GM12878 (cell line): ENCODE measurements at regions not wholly inside any gene's neighbourhood (a gene's known extent, or its start where the extent isn't known, plus 50 kb on each side); places are given as distances from the start of the nearest gene placed in this dataset.

Experiments used
- ATAC-seq: fragments of 200-7000 bp; cut with Tn5 transposase; 3 replicates; pipeline ENCODE4 v1.9.1; 2020; ENCODE audit warnings: mild to moderate bottlenecking, moderate library complexity
- BruUV-seq: library from RNA; stranded (reverse); fragments of 400-500 nt; replicated peaks from 2 replicates; lab custom pipeline; 2021; lab: Mats Ljungman, UMichigan
- CTCF ChIA-PET: fragments of 300-600 bp; sonication (Branson Sonifier 250); formaldehyde crosslinking; extraction: SDS; loops from one replicate; lab custom pipeline; 2021; ENCODE audit warnings: inconsistent platforms; lab: Yijun Ruan, JAX
- POLR2A ChIA-PET: fragments of 350-600 bp; formaldehyde crosslinking; extraction: SDS; loops from one replicate; lab custom pipeline; 2021; ENCODE audit warnings: inconsistent platforms; lab: Charles Lee
- RAD21 ChIA-PET: fragments of 300-600 bp; sonication (Branson Sonifier 250); formaldehyde crosslinking; loops from one replicate; lab custom pipeline; 2023; ENCODE audit warnings: antibody characterized with exemption; ENCODE audit not compliant: unreplicated experiment; lab: Charles Lee
- SMC1A ChIA-PET: fragments of 300-600 bp; sonication (Branson Sonifier 250); formaldehyde crosslinking; loops from one replicate; lab custom pipeline; 2023; ENCODE audit not compliant: unreplicated experiment, uncharacterized antibody; lab: Charles Lee
- DNase-seq: peaks from one replicate; pipeline ENCODE4 v3.0.0-alpha.2; 2011; ENCODE audit warnings: low read depth, low spot score
- FAIRE-seq: peaks from 3 replicates; lab custom pipeline; 2011; peaks lifted over from hg19 to GRCh38; lab: Jason Lieb, UNC
- H2AFZ ChIP-seq: 2 replicates; pipeline ENCODE4 v1.6.0; 2011; ENCODE audit warnings: low read depth, low read length, control low read depth; ENCODE audit not compliant: control insufficient read depth
- H3K27ac ChIP-seq: 2 replicates; pipeline ENCODE4 v1.5.1; 2011; ENCODE audit warnings: control low read depth; ENCODE audit not compliant: control insufficient read depth, insufficient read depth
- H3K27me3 ChIP-seq, 2 experiments: replicated peaks in 1 of 2; 2 replicates each; pipeline versions ENCODE4 v1.6.0 to v1.6.1; 2011; ENCODE audit warnings: low read length in 1 of 2; ENCODE audit not compliant: control insufficient read depth in 2 of 2, insufficient read depth in 2 of 2
- H3K36me3 ChIP-seq, 2 experiments: 2 replicates each; pipeline ENCODE4 v1.5.1; 2011; ENCODE audit warnings: low read length in 1 of 2; ENCODE audit not compliant: control insufficient read depth in 2 of 2, insufficient read depth in 2 of 2
- H3K4me1 ChIP-seq: 2 replicates; pipeline ENCODE4 v1.6.1; 2011; ENCODE audit warnings: mild to moderate bottlenecking, low read length, moderate library complexity, mixed read lengths; ENCODE audit not compliant: control insufficient read depth, insufficient read depth
- H3K4me2 ChIP-seq: 2 replicates; pipeline ENCODE4 v1.6.0; 2011; ENCODE audit warnings: control low read depth; ENCODE audit not compliant: control insufficient read depth, insufficient read depth
- H3K4me3 ChIP-seq: fragments of 200-600 bp; sonication (generic); 2 replicates; pipeline ENCODE4 v1.5.1; 2016
- H3K79me2 ChIP-seq: 2 replicates; pipeline ENCODE4 v1.6.0; 2011; ENCODE audit warnings: low read length; ENCODE audit not compliant: control insufficient read depth, insufficient read depth
- H3K9ac ChIP-seq: 2 replicates; pipeline ENCODE4 v1.8.0; 2011; ENCODE audit warnings: low read length, control low read depth, mixed read lengths; ENCODE audit not compliant: control insufficient read depth, insufficient read depth
- H3K9me3 ChIP-seq: replicated peaks from 3 replicates; pipeline ENCODE4 v1.5.1; 2011; ENCODE audit warnings: mild to moderate bottlenecking, low read length; ENCODE audit not compliant: control insufficient read depth, insufficient read depth
- H4K20me1 ChIP-seq: 2 replicates; pipeline ENCODE4 v1.6.0; 2011; ENCODE audit not compliant: control insufficient read depth, insufficient read depth
- BHLHE40 ChIP-seq, 2 experiments: fragments of 450-650 bp in 1 of 2; IDR thresholded peaks; 2 replicates each; pipeline ENCODE4 v1.6.1; 2011 to 2017; ENCODE audit warnings: low read depth in 2 of 2, borderline replicate concordance in 1 of 2, improper control_type of control experiment in 1 of 2, low read length in 1 of 2, mild to moderate bottlenecking in 1 of 2
- CBFB ChIP-seq: IDR thresholded peaks from 2 replicates; pipeline ENCODE4 v1.6.1; 2016; ENCODE audit warnings: antibody characterized with exemption, low read depth
- CHD1 ChIP-seq: IDR thresholded peaks from 2 replicates; pipeline ENCODE4 v1.6.1; 2012; ENCODE audit warnings: low read depth, low read length, improper control_type of control experiment
- ESRRA ChIP-seq: IDR thresholded peaks from 2 replicates; pipeline ENCODE4 v1.6.1; 2012; ENCODE audit warnings: mild to moderate bottlenecking, low read length, improper control_type of control experiment
- FOS ChIP-seq: IDR thresholded peaks from 3 replicates; pipeline ENCODE4 v1.6.1; 2011; ENCODE audit warnings: borderline replicate concordance; ENCODE audit not compliant: insufficient read length; ENCODE audit errors: extremely low read depth
- HCFC1 ChIP-seq: fragments of 150-350 bp; IDR thresholded peaks from 2 replicates; pipeline ENCODE4 v1.6.1; 2014; ENCODE audit warnings: low read length
- IKZF1 ChIP-seq: fragments of 450-650 bp; conservative IDR thresholded peaks from 2 replicates; pipeline ENCODE4 v1.6.1; 2017; ENCODE audit warnings: antibody characterized with exemption, mild to moderate bottlenecking
- MTA2 ChIP-seq: fragments of 450-650 bp; IDR thresholded peaks from 2 replicates; pipeline ENCODE4 v1.6.1; 2016; ENCODE audit warnings: low read depth, mild to moderate bottlenecking, moderate library complexity
- NRF1 ChIP-seq: conservative IDR thresholded peaks from 2 replicates; pipeline ENCODE4 v1.6.1; 2011; ENCODE audit warnings: mild to moderate bottlenecking, low read depth, low read length, improper control_type of control experiment
- RAD21 ChIP-seq: IDR thresholded peaks from 2 replicates; pipeline ENCODE4 v1.6.1; 2011; ENCODE audit warnings: mild to moderate bottlenecking, low read depth, low read length, moderate library complexity; ENCODE audit not compliant: insufficient read depth
- RCOR1 ChIP-seq: conservative IDR thresholded peaks from 2 replicates; pipeline ENCODE4 v1.6.1; 2012; ENCODE audit warnings: low read depth, low read length, improper control_type of control experiment
- SUZ12 ChIP-seq: fragments of 200-600 bp; sonication (generic); IDR thresholded peaks from one replicate; pipeline ENCODE4 v1.6.1; 2018; ENCODE audit warnings: antibody characterized with exemption, mild to moderate bottlenecking; ENCODE audit not compliant: unreplicated experiment
- TARDBP ChIP-seq: IDR thresholded peaks from 2 replicates; pipeline ENCODE4 v1.6.1; 2016; ENCODE audit warnings: borderline replicate concordance
- TCF3 ChIP-seq: IDR thresholded peaks from 2 replicates; pipeline ENCODE4 v1.6.1; 2012; ENCODE audit warnings: low read depth, mild to moderate bottlenecking, low read length, borderline replicate concordance; ENCODE audit not compliant: insufficient read depth
- WGBS: methylation state at CpG from one replicate; pipeline ENCODE4 v1.1.6; 2016; ENCODE audit warnings: low lambda C conversion rate; ENCODE audit not compliant: insufficient replicate concordance, insufficient coverage; ENCODE audit errors: missing lambda C conversion rate; 5-methylcytosine and 5-hydroxymethylcytosine counted together
- in situ Hi-C: fragments of 300-500 bp; cut with MboI; formaldehyde crosslinking; loops from 9 replicates; pipeline ENCODE4 v1.14.3; 2018; ENCODE audit warnings: mixed read lengths
- intact Hi-C: fragments of 100-400 bp; cut with micrococcal nuclease; formaldehyde crosslinking; loops from one replicate; pipeline ENCODE4 v1.14.2; 2022; ENCODE audit not compliant: unreplicated experiment
- TF ChIP-seq, protein P1 (sequence below): fragments of 450-650 bp; IDR thresholded peaks from 2 replicates; pipeline ENCODE4 v1.6.1; 2018; ENCODE audit warnings: borderline replicate concordance, mild to moderate bottlenecking; ENCODE audit not compliant: partially characterized antibody
- TF ChIP-seq, protein P2 (sequence below): fragments of 450-650 bp; conservative IDR thresholded peaks from 2 replicates; pipeline ENCODE4 v1.6.1; 2017; ENCODE audit warnings: mild to moderate bottlenecking, moderate library complexity
- TF ChIP-seq, protein P3 (sequence below): IDR thresholded peaks from 2 replicates; pipeline ENCODE4 v1.6.1; 2011; ENCODE audit warnings: low read depth, mild to moderate bottlenecking, low read length, moderate library complexity, borderline replicate concordance; ENCODE audit errors: extremely low read depth

DNA sequence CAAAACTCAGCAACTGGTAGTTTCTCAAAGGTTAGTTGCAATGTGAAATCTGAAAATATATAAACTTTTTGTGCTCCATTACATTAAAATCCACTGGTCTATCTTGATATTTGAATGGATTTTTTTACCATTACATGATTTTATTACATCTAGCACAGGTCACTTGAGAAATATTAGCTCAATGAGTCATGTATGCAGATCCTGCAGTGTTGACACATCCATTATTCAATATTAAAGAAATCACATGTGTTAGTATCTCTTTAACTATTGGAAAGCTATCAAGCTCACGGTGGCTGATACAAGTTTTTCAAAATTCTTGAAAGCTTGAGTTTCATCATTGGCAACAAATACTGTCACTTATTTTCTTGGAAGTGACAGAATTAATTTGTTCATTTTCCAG, 373.9 kb upstream of the TSHZ3 start:
- TF ChIP-seq FOS (no peak), TCF3 (no peak), RAD21 (no peak), HCFC1 (no peak), CBFB (no peak), BHLHE40 (IDR thresholded peaks at IDR 0.05; ENCODE audit: borderline replicate concordance in 1 of 2, low read depth in 2 of 2, low read length in 1 of 2) (no peak), MTA2 (no peak), SUZ12 (no peak), ESRRA (no peak), RCOR1 (no peak), NRF1 (no peak), CHD1 (no peak), TARDBP (no peak), IKZF1 (no peak)
- TF ChIP-seq, protein P1, sequence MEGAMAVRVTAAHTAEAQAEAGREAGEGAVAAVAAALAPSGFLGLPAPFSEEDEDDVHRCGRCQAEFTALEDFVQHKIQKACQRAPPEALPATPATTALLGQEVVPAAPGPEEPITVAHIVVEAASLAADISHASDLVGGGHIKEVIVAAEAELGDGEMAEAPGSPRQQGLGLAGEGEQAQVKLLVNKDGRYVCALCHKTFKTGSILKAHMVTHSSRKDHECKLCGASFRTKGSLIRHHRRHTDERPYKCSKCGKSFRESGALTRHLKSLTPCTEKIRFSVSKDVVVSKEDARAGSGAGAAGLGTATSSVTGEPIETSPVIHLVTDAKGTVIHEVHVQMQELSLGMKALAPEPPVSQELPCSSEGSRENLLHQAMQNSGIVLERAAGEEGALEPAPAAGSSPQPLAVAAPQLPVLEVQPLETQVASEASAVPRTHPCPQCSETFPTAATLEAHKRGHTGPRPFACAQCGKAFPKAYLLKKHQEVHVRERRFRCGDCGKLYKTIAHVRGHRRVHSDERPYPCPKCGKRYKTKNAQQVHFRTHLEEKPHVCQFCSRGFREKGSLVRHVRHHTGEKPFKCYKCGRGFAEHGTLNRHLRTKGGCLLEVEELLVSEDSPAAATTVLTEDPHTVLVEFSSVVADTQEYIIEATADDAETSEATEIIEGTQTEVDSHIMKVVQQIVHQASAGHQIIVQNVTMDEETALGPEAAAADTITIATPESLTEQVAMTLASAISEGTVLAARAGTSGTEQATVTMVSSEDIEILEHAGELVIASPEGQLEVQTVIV = no peak
- TF ChIP-seq, protein P2, sequence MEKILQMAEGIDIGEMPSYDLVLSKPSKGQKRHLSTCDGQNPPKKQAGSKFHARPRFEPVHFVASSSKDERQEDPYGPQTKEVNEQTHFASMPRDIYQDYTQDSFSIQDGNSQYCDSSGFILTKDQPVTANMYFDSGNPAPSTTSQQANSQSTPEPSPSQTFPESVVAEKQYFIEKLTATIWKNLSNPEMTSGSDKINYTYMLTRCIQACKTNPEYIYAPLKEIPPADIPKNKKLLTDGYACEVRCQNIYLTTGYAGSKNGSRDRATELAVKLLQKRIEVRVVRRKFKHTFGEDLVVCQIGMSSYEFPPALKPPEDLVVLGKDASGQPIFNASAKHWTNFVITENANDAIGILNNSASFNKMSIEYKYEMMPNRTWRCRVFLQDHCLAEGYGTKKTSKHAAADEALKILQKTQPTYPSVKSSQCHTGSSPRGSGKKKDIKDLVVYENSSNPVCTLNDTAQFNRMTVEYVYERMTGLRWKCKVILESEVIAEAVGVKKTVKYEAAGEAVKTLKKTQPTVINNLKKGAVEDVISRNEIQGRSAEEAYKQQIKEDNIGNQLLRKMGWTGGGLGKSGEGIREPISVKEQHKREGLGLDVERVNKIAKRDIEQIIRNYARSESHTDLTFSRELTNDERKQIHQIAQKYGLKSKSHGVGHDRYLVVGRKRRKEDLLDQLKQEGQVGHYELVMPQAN = no peak
- TF ChIP-seq, protein P3, sequence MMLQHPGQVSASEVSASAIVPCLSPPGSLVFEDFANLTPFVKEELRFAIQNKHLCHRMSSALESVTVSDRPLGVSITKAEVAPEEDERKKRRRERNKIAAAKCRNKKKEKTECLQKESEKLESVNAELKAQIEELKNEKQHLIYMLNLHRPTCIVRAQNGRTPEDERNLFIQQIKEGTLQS = no peak
- 0% methylated on average over 1 of the region's 1 CpG for WGBS
- Histone ChIP-seq H3K27ac (no peak overlapping the region), H4K20me1 (no peaks in the 10 kb centered on the region), H2AFZ (no peak overlapping the region), H3K9ac (no peak overlapping the region), H3K4me1 (no peaks in the 10 kb centered on the region), H3K9me3 (no peaks in the 10 kb centered on the region; the same call in 2 of the 3 replicates), H3K4me2 (no peak overlapping the region), H3K27me3 (no peaks in the 10 kb centered on the region), H3K79me2 (no peaks in the 10 kb centered on the region), H3K36me3 (no peaks in the 10 kb centered on the region), H3K4me3 (no peak overlapping the region)
- no peak for ATAC-seq
- ChIA-PET RAD21 (no interaction called here), SMC1A (no interaction called here), POLR2A (no interaction called here), CTCF (no interaction called here)
- in situ Hi-C loops = no loop called here
- no peak for FAIRE-seq
- intact Hi-C loops = no loop called here
- BruUV-seq = no TSS peak
- no peak for DNase-seq
